Peyer's patch (tissue), 4 donors: ENCODE measurements at regions not wholly inside any gene's neighbourhood (a gene's known extent, or its start where the extent isn't known, plus 50 kb on each side); places are given as distances from the start of the nearest gene placed in this dataset.

Experiments
- CTCF ChIP-seq, 6 experiments: fragments of 450-650 bp in 4 of 6; fragments of 200-600 bp in 2 of 6; sonication (generic) in 1 of 6; IDR thresholded peaks; one replicate each; pipeline ENCODE4 v1.5.1; 2017 to 2019; ENCODE audit warnings: antibody characterized with exemption in 6 of 6, mild to moderate bottlenecking in 3 of 6, moderate library complexity in 1 of 6
- POLR2A ChIP-seq, 2 donors: fragments of 450-650 bp; IDR thresholded peaks; one replicate each; pipeline ENCODE4 v1.5.1; 2017; ENCODE audit warnings: antibody characterized with exemption in 2 of 2, mild to moderate bottlenecking in 2 of 2, moderate library complexity in 2 of 2

- TF ChIP-seq CTCF (IDR thresholded peaks at IDR 0.05) (no peak), POLR2A (IDR thresholded peaks at IDR 0.05) (no peak)
These were observed 361.1 kb upstream of the TLE4 start for GRCh38 chr9:79210541-79211243.
